Peyer's patch (tissue), 4 donors: ENCODE measurements at regions not wholly inside any gene's neighbourhood (a gene's known extent, or its start where the extent isn't known, plus 50 kb on each side); places are given as distances from the start of the nearest gene placed in this dataset.

Source experiments
- DNase-seq, 3 donors: peaks; one replicate each; pipeline ENCODE4 v3.0.0-alpha.2; 2017 to 2019
- H3K27ac ChIP-seq, 4 donors: fragments of 200-600 bp; sonication (generic); one replicate each; pipeline ENCODE4 v1.5.1; 2016 to 2019
- H3K27me3 ChIP-seq, 2 donors: fragments of 200-600 bp; sonication (generic); one replicate each; pipeline ENCODE4 v1.5.1; 2019
- H3K36me3 ChIP-seq, 3 donors: fragments of 200-600 bp; sonication (generic); one replicate each; pipeline ENCODE4 v1.5.1; 2016 to 2019
- H3K4me1 ChIP-seq, 4 donors: fragments of 200-600 bp; sonication (generic); one replicate each; pipeline ENCODE4 v1.5.1; 2016 to 2019
- H3K4me3 ChIP-seq, 4 donors: fragments of 200-600 bp; sonication (generic); 1 replicate in 3 of 4; 2 replicates in 1 of 4; pipeline ENCODE4 v1.5.1; 2016 to 2019; ENCODE audit warnings: mild to moderate bottlenecking in 1 of 4
- H3K9me3 ChIP-seq, 4 donors: fragments of 200-600 bp; sonication (generic); one replicate each; pipeline ENCODE4 v1.5.1; 2016 to 2019; ENCODE audit warnings: mild to moderate bottlenecking in 1 of 4
- CTCF ChIP-seq, 6 experiments: fragments of 450-650 bp in 4 of 6; fragments of 200-600 bp in 2 of 6; sonication (generic) in 1 of 6; IDR thresholded peaks; one replicate each; pipeline ENCODE4 v1.5.1; 2017 to 2019; ENCODE audit warnings: antibody characterized with exemption in 6 of 6, mild to moderate bottlenecking in 3 of 6, moderate library complexity in 1 of 6
- POLR2A ChIP-seq, 2 donors: fragments of 450-650 bp; IDR thresholded peaks; one replicate each; pipeline ENCODE4 v1.5.1; 2017; ENCODE audit warnings: antibody characterized with exemption in 2 of 2, mild to moderate bottlenecking in 2 of 2, moderate library complexity in 2 of 2

GRCh38 chr17:63136369-63137012 is 170.5 kb downstream of the TANC2 start:
- no peaks in the 10 kb centered on the region for H3K4me1 ChIP-seq
- TF ChIP-seq CTCF (IDR thresholded peaks at IDR 0.05) (no peak), POLR2A (IDR thresholded peaks at IDR 0.05) (no peak)
- H3K27ac ChIP-seq = no peak overlapping the region
- H3K27me3 ChIP-seq = no peaks in the 10 kb centered on the region
- H3K4me3 ChIP-seq = no peak overlapping the region
- H3K36me3 ChIP-seq = no peaks in the 10 kb centered on the region
- DNase-seq = no peak
- H3K9me3 ChIP-seq = no peaks in the 10 kb centered on the region

- Histone ChIP-seq H3K27ac (no peak overlapping the region), H3K36me3 (no peaks in the 10 kb centered on the region), H3K9me3 (no peaks in the 10 kb centered on the region), H3K27me3 (no peaks in the 10 kb centered on the region), H3K4me1 (no peaks in the 10 kb centered on the region), H3K4me3 (no peak overlapping the region)
- no peak for DNase-seq
- TF ChIP-seq POLR2A (IDR thresholded peaks at IDR 0.05) = no peak
- TF ChIP-seq CTCF (IDR thresholded peaks at IDR 0.05) = no peak
Observed at GRCh38 chr17:63137163-63137562, 171.1 kb downstream of the TANC2 start.

GRCh38 chr17:63138713-63139112 is 172.7 kb downstream of the TANC2 start:
- H3K27ac ChIP-seq = no peak overlapping the region
- H3K4me1 ChIP-seq = no peaks in the 10 kb centered on the region
- no peak for DNase-seq
- H3K36me3 ChIP-seq = no peaks in the 10 kb centered on the region
- no peaks in the 10 kb centered on the region for H3K27me3 ChIP-seq
- no peak for TF ChIP-seq CTCF (IDR thresholded peaks at IDR 0.05)
- TF ChIP-seq POLR2A (IDR thresholded peaks at IDR 0.05) = no peak
- no peaks in the 10 kb centered on the region for H3K9me3 ChIP-seq
- H3K4me3 ChIP-seq = no peak overlapping the region

- DNase-seq = no peak
- no peak overlapping the region for H3K27ac ChIP-seq
- no peak overlapping the region for H3K4me3 ChIP-seq
- H3K4me1 ChIP-seq = no peaks in the 10 kb centered on the region
- H3K9me3 ChIP-seq = no peaks in the 10 kb centered on the region
- no peaks in the 10 kb centered on the region for H3K36me3 ChIP-seq
- no peaks in the 10 kb centered on the region for H3K27me3 ChIP-seq
- TF ChIP-seq CTCF (IDR thresholded peaks at IDR 0.05) = no peak
- TF ChIP-seq POLR2A (IDR thresholded peaks at IDR 0.05) = no peak
Observed at GRCh38 chr17:63139356-63139755, 173.3 kb downstream of the TANC2 start.

GRCh38 chr17:63140255-63140654 is 174.2 kb downstream of the TANC2 start:
- Histone ChIP-seq H3K4me3 (no peak overlapping the region), H3K4me1 (no peaks in the 10 kb centered on the region), H3K9me3 (no peaks in the 10 kb centered on the region), H3K36me3 (no peaks in the 10 kb centered on the region), H3K27me3 (no peaks in the 10 kb centered on the region), H3K27ac (no peak overlapping the region)
- no peak for DNase-seq
- no peak for TF ChIP-seq CTCF (IDR thresholded peaks at IDR 0.05)
- TF ChIP-seq POLR2A (IDR thresholded peaks at IDR 0.05) = no peak

GRCh38 chr17:63142836-63143235 is 176.8 kb downstream of the TANC2 start:
- no peak overlapping the region for H3K4me3 ChIP-seq
- no peaks in the 10 kb centered on the region for H3K27me3 ChIP-seq
- H3K27ac ChIP-seq = no peak overlapping the region
- H3K9me3 ChIP-seq = no peaks in the 10 kb centered on the region
- no peak for DNase-seq
- no peaks in the 10 kb centered on the region for H3K4me1 ChIP-seq
- H3K36me3 ChIP-seq = no peaks in the 10 kb centered on the region
- TF ChIP-seq POLR2A (IDR thresholded peaks at IDR 0.05) (no peak), CTCF (IDR thresholded peaks at IDR 0.05) (no peak)
